Ovary (tissue), 7 donors: ENCODE measurements at regions not wholly inside any gene's neighbourhood (a gene's known extent, or its start where the extent isn't known, plus 50 kb on each side); places are given as distances from the start of the nearest gene placed in this dataset.

Experiments used
- DNase-seq, 5 donors: peaks; one replicate each; pipeline ENCODE4 v3.0.0-alpha.2; 2019 to 2020
- H3K27ac ChIP-seq, 2 donors: fragments of 200-600 bp; one replicate each; pipeline versions ENCODE4 v1.5.1 to v1.8.0; 2019 to 2022
- H3K27me3 ChIP-seq: fragments of 200-600 bp; one replicate; pipeline ENCODE4 v1.8.0; 2022
- H3K36me3 ChIP-seq: fragments of 200-600 bp; sonication (generic); one replicate; pipeline ENCODE4 v1.5.1; 2019
- H3K4me1 ChIP-seq: one replicate; pipeline ENCODE4 v1.8.1; 2013; ENCODE audit warnings: mild to moderate bottlenecking, moderate library complexity; ENCODE audit not compliant: insufficient read depth
- H3K4me3 ChIP-seq: fragments of 200-600 bp; sonication (generic); one replicate; pipeline ENCODE4 v1.5.1; 2017
- H3K9me3 ChIP-seq, 2 donors: fragments of 200-600 bp in 1 of 2; sonication (generic) in 1 of 2; one replicate each; pipeline versions ENCODE4 v1.5.1 to v1.8.1; 2013 to 2019; ENCODE audit warnings: mild to moderate bottlenecking in 1 of 2, moderate library complexity in 1 of 2
- CTCF ChIP-seq, 3 donors: fragments of 450-650 bp in 2 of 3; fragments of 200-600 bp in 1 of 3; IDR thresholded peaks; one replicate each; pipeline versions ENCODE4 v1.5.1 to v1.8.0; 2016 to 2022; ENCODE audit warnings: antibody characterized with exemption in 3 of 3, mild to moderate bottlenecking in 1 of 3
- EP300 ChIP-seq: sonication (generic); formaldehyde crosslinking; IDR thresholded peaks from one replicate; pipeline ENCODE4 v1.6.1; 2017; ENCODE audit warnings: antibody characterized with exemption
- POLR2A ChIP-seq: fragments of 450-650 bp; IDR thresholded peaks from one replicate; pipeline ENCODE4 v1.6.1; 2017; ENCODE audit warnings: antibody characterized with exemption, mild to moderate bottlenecking, moderate library complexity
- WGBS, 3 donors: extraction: QIAGEN DNeasy Blood & Tissue Kit in 1 of 3; methylation state at CpG; one replicate each; pipeline versions ENCODE4 v1.1.5 to v1.1.7; 2013 to 2017; 5-methylcytosine and 5-hydroxymethylcytosine counted together
- intact Hi-C, 4 donors: fragments of 100-400 bp; cut with DNase I; formaldehyde crosslinking; loops; one replicate each; pipeline versions ENCODE4 v1.11.0 to v1.15.1; 2022 to 2023
- donor health status: DM: no; HTN: no; CAD: no; lungs with moderate emphysema.
- donor health status: DM: no; HTN: no; CAD: no.
- donor health status: Bipolar disorder and iron deficiency.
- donor health status: DM: no; HTN: no; CAD: no.
- donor health status: DM: yes; HTN: yes; CAD: no.

DNA sequence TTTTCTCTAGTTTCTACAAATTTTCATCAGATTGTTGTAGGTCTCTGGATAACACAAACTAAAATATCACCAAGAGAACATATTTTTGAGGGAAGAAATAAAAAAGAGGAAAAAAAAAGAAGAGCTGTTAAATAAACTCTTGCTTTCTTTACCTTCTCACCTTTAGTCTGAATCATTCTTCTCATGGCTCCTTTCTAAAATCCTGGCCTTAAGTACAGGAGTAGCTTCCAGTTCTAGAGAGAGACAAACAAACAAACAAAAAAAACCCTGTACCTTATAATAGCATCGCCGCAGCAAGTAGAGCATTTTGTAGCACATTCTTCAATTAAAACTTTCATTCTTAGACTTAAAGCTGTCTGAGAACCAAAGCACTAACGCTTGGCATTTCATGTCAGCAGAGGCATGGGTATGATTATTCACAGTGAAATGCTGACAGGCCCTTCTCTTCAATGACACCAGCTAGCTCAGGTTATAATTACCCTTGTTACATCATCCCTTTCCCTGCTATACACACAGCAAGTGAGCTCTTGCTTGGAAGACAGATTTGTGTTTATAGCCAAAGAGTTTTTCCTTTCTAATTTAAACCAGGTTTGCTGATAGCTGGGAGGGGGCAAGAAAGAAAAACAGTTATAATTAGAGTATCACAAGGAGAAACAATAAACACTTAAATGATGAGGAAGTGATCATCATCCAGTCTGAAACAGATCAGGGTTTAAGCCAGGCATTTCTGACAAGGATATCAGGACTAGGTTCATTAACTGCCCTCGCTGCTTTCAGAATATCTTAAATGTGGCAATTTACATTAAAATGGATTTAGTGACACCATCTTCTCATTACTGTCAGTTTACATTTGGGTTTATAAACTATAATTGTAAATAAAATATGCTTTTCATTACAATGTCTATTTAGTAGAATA is 510.9 kb upstream of the ZNF608 start:
- Histone ChIP-seq H3K36me3 (no peaks in the 10 kb centered on the region), H3K27me3 (no peaks in the 10 kb centered on the region), H3K4me3 (no peak overlapping the region), H3K9me3 (no peaks in the 10 kb centered on the region), H3K27ac (no peak overlapping the region), H3K4me1 (no peaks in the 10 kb centered on the region)
- no peak for TF ChIP-seq CTCF (IDR thresholded peaks at IDR 0.05)
- TF ChIP-seq POLR2A, result no peak
- TF ChIP-seq EP300, result no peak
- WGBS, 3 donors, result 78 to 87% (median 85%) methylated on average over 4 of the region's 4 CpGs
- intact Hi-C loops, result no loop called here
- DNase-seq, result no peak

- H3K27ac ChIP-seq, result no peak overlapping the region
- no peaks in the 10 kb centered on the region for H3K36me3 ChIP-seq
- DNase-seq, result no peak
- H3K9me3 ChIP-seq, result no peaks in the 10 kb centered on the region
- H3K4me1 ChIP-seq, result no peaks in the 10 kb centered on the region
- no peak for TF ChIP-seq CTCF (IDR thresholded peaks at IDR 0.05)
- no peak for TF ChIP-seq POLR2A
- no peak for TF ChIP-seq EP300
- intact Hi-C loops, result no loop called here
- no peaks in the 10 kb centered on the region for H3K27me3 ChIP-seq
- H3K4me3 ChIP-seq, result no peak overlapping the region
These were observed 511.6 kb upstream of the ZNF608 start for GRCh38 chr5:125257997-125258396.

GRCh38 chr5:125258615-125259014 is 512.2 kb upstream of the ZNF608 start:
- Histone ChIP-seq H3K27ac (no peak overlapping the region), H3K36me3 (no peaks in the 10 kb centered on the region), H3K4me1 (no peaks in the 10 kb centered on the region), H3K4me3 (no peak overlapping the region), H3K27me3 (no peaks in the 10 kb centered on the region), H3K9me3 (no peaks in the 10 kb centered on the region)
- intact Hi-C loops, result no loop called here
- TF ChIP-seq CTCF (IDR thresholded peaks at IDR 0.05) (no peak), POLR2A (no peak), EP300 (no peak)
- 58 to 94% (median 86%) methylated on average over 2 of the region's 2 CpGs for WGBS, 3 donors
- no peak for DNase-seq

DNA sequence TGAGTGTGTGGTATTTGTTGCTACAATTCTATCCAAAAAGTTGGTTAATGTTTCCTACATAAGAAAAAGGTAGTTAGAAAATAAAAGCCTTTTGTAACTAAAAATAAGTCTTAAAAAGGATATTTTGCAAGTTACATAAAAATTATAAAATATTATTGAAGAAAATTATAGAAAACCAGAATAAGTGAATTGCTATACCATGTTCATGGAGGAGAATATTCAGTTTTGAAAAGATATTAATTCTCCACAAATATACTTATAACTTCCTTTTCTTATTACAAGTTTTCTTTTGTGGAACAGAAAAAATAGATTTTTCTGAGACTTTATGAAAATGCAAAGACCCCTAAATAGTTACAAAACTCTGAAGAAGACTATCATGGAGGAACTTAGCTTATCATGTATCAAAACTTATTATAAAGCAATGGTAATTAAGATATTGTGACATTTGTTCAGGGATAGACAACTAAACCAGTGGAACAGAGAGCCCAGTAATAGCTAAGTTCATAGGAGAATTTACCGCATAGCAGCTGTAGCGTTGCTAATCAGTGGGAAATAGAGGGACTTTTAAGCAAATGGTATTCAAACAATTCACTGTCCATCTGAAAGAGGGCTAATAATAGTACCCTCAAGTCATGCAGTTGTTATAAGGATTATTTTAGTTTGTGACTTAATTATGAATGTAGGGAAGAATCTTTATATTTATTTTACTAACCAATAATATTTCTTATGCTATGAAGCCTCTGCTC is 515.2 kb upstream of the ZNF608 start:
- Histone ChIP-seq H3K4me1 (no peaks in the 10 kb centered on the region), H3K4me3 (no peak overlapping the region), H3K36me3 (no peaks in the 10 kb centered on the region), H3K27me3 (no peaks in the 10 kb centered on the region), H3K9me3 (no peaks in the 10 kb centered on the region), H3K27ac (no peak overlapping the region)
- no peak for DNase-seq
- WGBS, 3 donors, result 72 to 93% (median 92%) methylated on average over 2 of the region's 2 CpGs
- intact Hi-C loops, result no loop called here
- TF ChIP-seq CTCF (IDR thresholded peaks at IDR 0.05) (no peak), EP300 (no peak), POLR2A (no peak)
